ENCODE measurements at regions not wholly inside any gene's neighbourhood (a gene's known extent, or its start where the extent isn't known, plus 50 kb on each side); places are given as distances from the start of the nearest gene placed in this dataset.
"Not testable (repeated sequence)": the region's sequence is repeated elsewhere in the genome, so short reads cannot be mapped to it uniquely, and the experiment has no call there.

DNA sequence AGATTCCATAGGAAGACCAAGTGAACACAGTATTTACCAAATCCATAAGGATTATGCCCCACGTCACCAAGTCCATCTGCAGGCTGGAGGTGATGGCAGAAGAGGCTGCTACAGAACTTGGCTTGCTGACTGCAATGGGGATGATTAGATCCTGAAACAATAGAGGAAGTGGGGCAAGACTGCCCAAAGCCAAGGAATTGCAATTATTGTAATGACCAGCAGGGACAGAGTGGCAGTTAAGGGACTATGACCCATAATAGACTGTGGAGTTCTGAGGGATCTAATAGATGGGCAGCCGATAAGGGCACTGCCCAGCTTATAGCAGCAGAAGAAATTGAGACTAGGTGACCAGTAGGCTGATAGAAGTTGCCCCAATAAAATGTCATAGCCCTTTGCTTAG is 108.4 kb downstream of the MINAR1 start:
- peak; percentile 50 for DNase-seq

DNA sequence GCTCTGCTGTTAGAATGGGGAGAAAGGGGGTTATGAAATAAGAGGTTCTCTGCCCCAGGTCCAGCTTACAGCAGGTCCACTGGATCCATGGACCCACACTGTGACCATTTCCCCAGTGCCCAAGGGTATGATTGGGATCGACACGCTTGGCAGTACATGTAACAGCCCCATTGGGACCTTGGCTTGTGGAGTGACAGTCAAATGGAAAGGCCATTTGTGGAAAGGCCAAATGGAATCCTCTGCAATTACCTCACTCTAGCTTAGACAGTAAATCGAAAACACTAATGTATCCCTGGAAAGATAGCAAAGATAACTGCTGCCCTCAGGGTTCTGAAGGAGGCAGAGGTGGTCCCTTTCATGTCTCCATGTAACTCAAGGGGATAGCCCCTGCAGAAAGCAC is 109.1 kb downstream of the MINAR1 start:
- no peak for DNase-seq

DNA sequence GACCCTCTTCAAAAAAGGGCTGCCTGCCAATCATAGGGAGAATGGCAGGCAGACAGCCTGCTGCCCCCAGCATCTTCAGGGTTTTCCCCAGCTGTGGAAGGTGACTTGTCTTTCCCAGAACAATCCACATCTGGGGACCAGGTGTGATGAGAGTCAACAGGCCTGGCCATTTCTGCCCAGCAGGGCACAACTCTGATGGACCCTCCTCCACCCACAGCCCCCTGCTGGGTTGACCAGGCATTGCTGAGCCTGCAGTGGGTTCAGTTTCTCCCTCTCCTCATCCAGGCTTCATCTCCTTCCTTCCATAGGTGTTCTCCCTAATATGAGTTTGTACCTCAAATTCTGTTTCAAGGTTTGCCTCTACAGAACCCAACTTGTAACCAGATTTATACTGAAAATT is 111.0 kb downstream of the MINAR1 start:
- no peak for DNase-seq

DNA sequence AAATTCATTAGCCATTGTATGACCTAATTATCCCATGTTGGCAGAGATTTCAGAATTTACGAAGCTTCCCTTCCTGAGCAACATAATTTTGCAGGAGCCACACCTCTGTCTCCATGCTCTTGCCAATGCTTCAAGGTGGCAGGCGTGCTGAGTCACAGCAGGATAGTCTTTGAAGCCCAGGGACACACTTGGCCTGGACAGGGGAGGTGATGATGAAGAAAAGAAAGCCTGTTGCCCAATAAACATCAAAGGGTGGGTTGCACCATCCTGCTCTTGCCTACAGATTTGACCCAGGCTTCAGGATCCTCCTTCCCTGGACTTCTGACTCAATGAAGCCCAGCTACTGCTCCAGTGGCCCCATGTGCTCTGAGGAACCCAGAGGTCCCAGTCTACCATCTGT is 117.1 kb downstream of the MINAR1 start:
- no peak for DNase-seq

DNA sequence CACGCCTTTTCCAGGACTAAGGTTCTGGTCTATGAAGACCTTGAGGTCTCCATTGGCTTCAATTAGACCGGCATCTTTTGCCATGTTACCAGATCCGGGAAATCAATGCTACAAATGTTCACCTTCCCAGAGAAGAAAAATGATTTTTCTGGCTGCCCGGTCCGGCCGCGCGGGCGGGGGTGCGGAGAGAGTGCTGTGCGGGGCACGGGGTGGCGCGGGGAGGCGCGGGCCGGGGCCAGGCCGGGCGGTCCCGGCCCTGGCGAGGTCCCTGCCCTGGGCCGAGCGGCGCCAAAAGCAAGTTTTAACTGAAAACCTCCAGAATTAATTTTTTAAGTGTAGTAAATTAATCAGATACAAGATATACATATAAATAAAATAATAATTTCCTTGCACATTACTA is 128.2 kb downstream of the MINAR1 start:
- DNase-seq: no peak

DNA sequence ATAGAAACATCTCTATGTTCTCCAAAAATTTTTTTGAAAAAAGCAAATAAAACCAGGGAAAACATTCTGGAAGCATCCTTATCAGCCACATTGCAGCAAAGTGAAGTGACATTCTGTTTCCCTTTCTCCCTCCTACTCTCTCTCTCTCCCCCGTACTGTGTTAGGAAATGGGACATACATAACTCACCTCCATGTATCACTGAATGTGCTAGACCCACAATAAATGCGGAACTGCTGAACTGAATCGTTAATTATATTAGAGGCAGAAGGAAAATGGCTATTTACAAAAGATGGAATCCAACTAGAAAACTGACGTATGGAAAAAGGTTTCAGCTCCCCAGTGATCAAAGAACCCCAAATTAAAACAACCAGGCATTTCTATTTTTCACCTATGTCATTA is 129.8 kb downstream of the MINAR1 start:
- no peak for DNase-seq

DNA sequence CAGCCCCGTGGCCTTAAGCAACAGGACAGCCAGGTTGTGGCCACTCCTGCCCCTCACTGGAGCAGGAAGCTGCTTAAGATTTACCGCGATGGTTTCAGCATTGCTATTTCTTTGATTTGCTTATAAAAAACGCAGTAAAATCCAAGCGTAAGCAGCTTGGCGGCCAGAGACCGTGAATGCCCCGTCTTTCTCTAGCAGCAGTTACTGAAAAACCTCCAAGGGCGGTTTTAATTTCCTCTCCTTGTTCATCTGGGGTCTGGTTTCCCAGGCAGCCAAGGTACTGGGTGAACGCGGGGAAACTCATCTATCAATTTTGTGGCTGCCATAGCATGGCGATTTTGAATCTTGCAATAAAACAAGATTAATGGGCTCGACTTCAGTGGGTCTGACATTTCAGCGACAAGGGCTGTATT is 130.3 kb downstream of the MINAR1 start:
- no peak for DNase-seq

DNA sequence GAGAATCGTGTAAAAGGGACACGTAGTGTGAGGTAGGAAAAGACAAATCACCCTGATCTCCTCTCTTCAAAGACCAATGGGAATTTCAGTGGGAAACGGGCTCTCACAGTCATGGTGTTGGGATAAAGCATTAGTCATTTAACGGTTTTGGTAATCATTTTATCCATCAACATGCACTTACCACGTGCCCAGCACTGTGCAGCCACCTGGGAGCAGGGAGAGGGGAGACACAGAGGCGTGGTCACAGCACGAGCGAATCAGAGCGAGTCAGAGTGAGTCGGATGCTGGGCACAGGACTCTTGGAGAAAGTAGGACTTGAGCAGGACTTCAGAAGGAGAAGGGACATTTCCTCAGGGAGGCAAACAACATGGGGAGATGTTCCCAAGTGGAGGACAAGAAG is 130.8 kb downstream of the MINAR1 start:
- DNase-seq: no peak

DNA sequence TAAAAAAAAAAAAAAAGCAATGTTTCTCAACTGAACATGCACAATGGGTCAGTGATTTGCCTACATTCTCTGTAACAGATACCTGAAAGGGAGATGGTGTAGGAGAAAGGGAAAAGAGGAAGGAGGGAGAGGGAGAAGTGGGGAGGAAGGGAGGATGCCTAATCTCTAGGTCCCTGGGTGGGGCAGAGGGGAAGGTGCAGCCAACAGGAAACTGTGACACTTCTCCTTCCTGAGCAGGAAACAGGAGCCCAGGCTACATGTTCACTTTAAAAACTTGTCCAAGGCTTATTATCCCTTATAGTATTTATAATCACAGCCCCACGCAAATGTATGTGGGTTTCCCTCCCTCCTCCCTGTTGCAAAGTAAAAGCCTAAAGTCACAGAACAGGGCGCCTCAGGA is 137.9 kb downstream of the MINAR1 start:
- no peak for DNase-seq

DNA sequence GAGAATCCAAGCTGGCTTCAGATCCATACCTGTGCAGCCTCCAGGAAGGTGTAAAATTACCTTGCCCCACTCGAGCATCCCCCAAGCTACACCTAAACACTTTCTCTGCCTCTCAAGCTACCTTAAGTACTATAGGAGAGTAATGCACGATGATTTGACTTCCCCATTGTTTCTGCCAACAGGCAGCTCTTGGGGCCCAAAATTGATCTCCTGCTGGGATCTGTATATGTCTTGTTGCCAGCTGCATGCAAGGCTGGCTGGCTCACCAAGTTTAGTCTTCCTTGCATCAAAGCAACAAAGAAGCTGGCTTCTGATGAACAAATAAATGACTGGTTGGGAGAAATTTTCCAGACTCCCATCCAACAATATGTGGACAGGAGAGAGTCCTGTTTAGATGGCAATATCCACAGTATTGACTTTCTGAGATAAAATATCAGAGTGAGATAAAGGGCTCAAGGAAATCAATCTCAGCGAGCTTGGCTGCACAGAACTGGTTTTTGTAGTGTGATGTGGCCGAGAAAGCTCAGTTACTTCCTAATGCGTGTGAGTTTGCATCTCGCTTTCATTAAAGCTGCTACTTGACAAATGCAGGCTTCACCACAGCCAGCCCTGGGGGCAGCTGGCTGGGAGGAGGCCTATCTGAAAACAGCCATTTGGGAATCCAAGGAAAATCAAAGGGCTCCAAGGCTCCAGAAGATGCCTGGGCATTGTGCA is 140.7 kb downstream of the MINAR1 start:
- no peak for DNase-seq

DNA sequence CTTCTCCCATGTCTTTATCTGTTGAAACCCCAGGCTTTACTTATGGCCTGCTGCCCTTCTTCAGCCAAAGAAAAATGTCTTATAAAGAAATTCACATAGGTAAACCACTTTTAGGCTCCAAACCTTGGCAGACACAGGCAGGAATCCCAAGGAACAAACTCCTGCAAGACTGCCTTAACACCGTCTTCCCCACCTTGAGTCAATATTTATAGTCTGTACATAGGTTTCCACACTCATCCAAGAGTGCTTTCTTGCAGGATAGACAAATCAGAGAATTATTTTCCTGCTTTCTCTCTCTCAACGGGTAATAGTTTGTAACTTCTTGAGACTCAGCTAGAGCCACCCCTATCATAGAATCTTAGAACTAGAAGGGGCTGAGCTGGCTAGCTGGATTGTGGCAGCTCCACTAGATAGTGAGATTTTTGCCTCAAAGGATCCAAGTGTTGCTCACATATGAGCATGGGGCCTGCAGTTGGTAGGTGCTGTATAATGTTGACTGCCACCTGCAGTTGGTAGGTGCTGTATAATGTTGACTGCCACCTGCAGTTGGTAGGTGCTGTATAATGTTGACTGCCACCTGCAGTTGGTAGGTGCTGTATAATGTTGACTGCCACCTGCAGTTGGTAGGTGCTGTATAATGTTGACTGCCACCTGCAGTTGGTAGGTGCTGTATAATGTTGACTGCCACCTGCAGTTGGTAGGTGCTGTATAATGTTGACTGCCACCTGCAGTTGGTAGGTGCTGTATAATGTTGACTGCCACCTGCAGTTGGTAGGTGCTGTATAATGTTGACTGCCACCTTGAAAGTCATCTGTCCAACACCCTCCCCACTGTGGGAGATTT is 142.5 kb downstream of the MINAR1 start:
- DNase-seq: not testable (repeated sequence)

DNA sequence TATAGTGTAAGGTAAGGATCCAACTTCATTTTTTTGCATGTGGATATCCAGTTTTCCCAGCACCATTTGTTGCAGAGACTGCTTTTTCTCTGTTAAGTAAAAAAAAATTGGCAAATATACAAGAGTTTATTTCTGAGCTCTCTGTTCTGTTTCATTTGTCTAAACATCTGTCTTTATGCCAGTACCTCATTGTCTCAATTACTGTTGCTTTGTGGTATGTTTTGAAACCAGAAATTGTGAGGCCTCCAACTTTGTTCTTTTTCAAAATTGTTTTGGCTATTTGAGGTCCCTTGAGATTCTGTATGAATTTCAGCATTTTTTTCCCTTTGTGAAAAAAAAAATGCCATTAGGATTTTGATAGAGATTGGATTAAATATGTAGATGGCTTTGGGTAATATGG is 150.5 kb downstream of the MINAR1 start:
- DNase-seq: no peak

DNA sequence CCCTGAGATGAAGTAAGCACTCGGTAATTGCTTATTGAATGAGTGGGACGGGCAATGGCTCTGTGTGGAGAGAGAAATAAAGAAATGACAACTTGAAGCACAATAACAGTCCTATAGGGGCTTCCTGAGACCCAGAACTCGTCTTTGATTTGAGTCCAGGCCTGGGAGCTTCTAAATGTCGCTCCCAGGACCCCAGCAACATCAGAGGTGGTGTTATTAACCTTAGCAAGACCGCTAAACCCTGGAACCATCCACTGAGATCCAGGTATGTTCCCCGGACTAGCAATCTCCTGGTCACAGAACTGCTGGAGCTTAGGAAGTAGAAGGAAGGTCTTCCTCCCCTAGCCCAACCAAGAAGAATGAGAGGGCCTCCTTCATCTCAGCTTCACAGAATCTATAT is 160.0 kb downstream of the MINAR1 start:
- no peak for DNase-seq

DNA sequence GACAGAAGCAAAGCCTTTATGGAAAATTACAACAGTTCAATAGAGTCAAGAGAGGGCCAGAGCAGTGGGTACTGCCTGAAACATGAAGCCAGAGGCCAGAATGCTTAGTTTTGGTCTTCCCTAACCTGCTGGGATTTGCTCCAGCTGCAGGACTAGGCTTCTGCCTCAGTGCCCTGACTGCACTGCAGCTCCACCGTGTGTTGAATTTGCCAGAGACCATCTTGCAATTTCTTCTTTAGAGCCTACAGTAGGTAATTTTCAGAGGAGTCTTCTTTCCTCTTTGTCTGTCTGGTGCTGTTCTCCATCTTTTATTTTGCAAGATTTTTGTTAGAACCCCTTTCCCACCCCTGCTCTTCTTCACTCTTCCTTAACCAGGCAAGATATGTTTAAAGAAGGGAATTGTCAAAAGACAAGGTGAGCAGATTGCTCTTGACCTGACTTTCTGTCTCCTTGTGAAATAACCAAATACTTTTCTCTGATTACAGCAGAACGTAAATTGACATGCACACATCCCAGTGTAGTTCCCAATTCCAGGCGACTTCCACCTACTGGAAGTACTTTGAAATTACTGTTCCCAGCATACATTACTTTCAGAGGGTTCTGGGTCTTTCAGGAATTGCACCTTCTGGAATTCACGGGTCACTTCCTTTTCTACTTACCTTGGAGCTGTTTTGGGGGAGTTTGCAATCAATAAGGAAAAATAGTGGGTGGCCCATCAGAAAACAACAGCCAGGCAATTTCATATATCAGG is 161.2 kb downstream of the MINAR1 start:
- no peak for DNase-seq

DNA sequence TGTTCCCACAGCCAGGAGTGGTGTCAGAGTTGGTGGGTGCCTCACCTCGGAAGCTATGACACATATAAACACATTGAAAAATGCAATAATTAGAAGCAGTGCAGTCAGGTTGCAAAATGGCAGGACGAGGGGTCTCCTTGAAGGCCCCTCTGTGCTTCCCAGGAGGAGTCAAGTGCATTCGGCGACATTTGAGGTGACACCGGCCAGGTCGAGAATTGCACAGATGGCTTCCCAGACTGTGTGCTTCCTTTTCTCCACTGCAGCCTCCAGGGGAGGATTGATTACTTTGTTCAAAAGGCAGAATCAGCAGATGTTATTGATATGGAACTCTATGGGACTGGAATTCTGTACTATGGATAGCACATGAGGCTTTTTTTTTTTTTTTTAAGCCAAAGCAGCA is 163.2 kb downstream of the MINAR1 start:
- DNase-seq: no peak

DNA sequence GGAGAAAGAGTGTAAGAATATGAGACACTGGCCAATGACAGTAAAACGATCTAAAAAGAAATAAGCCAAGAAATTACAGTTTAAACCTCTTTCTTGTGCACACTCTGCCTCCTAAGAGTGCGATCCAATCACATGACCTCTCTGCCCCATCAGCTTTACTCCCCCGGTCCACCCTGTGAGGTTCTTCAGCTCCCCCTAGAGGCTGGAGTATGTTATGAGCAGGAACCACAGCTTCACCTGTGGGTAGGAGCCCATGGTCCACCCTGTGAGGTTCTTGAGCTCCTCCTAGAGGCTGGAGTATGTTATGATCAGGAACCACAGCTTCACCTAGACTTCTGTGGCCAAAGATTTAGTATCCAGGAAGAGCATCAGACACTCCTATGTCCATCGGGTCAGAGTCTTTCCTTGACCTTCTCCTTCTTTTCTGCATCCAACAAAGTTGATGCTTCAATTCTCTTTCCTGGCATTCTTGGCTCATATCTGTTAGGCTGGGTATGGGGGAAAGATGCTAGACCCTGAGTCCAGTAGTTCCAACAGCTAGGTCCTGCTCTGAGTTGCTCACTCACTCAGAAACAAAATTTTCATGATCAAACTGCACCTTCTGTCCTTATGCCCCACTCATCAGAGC is 164.0 kb downstream of the MINAR1 start:
- DNase-seq: peak; percentile 97

DNA sequence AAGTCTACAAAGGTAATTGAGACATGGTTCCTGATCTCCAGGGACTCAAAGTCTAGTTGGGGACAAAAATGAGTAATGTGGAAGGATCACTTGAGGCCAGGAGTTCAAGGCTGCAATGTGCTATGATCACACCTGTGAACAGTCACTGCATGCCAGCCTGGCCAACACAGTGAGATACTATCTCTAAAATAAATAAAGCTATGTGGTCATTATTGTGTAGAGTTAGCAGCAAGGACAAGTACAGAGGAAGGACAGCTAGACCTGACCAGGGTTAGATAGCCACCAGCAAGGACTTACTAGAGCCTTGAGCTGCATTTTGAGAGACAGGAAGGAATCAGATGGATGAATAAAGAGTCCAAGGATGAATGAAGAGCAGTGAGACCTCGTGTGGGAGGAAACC is 166.5 kb downstream of the MINAR1 start:
- DNase-seq: no peak

DNA sequence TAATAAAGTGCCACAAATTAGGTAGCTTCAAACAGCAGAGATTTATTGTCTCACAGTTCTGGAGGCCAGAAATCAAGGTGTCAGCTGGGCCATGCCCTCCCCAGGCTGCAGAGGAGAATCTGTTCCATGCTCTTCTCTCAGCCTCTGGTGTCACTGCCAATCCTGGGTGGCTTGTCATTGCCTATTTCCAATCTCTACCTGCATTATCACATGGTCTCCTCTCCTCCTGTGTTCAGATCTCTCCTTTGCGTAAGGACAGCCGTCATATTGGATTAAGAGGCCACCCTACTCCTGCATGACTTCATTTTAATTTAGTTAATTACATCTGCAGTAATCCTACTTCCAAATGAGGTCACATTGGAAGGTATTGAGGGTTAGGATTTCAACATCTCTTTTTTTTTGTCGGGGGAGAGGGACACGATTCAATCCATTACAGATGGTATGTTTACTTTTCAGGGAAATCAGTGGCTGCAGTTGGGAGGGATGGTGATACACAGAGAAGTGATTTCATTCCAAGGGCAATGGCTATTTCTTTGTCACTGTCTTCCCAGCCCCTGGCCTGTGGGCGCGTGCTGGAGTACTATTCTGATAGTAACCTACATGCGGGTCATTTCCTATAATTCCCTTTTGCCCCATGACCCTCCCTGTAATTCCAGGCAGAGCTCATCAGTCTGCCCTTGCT is 169.4 kb downstream of the MINAR1 start:
- DNase-seq: no peak

DNA sequence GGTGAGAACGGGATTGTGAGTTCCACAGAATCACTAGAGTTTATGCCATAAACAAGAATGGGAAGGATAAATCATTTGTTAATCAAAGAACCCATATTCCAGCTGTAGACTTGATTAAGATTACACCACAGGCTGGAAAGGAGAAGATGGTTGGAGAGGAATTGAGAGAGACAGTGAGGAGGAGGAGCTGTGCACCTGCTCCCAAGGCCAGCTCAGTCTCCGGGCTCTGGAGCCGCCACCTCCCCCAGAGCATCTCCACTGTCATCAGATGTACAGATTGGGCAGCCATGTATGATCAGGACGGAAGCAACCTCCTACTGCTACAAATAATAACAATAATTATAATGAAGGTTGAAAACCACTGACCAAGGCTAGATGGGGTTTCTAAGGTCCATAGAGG is 170.0 kb downstream of the MINAR1 start:
- DNase-seq: no peak

DNA sequence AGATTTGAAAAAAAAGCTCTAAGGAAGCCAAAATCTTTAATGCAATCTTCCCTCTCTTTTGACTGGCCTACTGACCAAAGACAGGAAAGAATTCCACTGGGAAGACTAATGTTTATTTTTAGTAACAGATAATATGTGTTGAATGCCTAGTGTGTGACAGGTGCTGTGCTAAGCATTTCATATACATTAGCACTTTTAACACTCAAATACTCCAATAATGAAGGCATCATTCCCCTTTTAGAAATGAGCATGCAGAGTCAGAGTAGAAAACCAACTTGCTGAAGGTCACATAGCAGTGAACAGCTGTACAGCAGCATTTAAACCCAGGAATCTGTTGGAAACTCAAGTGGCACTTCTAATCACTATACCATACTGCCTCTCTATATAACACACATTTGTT is 170.6 kb downstream of the MINAR1 start:
- DNase-seq: no peak

DNA sequence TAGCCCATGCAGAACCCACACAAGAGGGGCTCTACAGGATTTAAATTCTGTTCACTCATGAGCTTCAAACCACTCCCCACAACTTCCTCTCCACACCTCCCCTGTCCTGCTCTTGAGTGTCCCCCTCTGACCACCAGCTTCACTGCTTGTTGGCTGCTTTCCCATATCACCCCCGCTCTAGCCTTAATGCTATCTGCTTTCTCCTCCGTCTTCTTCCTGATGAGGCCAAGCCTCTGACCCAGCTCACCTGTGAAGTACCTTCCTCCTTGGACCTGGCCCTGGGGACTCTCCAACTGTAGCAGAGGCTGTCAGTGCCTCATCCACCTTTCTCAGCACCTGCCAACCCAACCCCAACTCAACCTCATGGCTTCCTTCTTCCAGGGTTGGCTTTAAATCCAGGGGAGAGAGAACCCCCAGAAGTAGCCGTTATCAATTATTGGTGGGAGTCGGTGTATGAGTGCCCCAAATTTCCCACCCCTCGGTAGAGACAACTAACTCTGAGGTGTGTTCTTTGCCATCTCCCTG is 174.8 kb downstream of the MINAR1 start:
- DNase-seq: no peak

DNA sequence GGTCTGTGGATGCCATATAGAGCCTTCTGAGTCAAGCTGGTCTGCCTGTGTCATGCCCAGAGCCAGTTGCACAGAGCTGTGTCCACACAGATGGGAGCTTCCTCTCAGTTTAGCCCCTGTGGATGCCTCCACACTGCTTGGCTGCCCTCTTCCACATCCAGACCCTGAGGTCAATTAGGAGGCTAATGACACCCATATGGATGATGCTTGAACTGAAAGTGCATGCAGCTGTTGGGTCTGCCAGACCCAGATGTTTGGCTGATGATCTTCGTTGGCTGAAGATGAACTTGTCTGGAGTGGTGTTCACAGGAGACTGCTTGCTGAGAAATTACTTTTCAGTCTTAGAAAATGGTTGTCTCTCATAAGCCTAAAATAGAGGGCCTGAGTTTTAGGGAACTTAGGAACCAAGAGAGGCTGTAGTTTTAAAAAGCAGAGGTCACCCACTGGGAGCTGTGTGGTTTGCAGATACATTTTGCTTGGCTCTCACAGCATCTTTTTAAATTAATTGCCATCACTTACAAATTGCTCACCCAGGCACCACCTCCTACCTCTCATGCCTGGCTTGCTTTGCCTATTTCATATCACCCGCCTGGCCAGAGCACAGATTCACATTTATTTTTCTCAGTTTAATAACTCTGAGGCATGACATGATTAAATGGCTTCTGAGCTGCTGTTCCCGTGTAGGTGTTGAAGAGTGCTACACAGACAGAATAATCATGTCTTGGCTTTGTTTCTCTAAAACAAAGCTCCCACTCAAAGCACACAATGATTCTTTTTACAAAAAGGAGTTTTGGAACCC is 176.1 kb downstream of the MINAR1 start:
- DNase-seq: no peak

Data from hematopoietic multipotent progenitor cell treated with erythropoietin and hydrocortisone succinate and interleukin-3 and kit ligand, for 6 days (in vitro differentiated cells).